Calu3 (cell line): ENCODE measurements at regions not wholly inside any gene's neighbourhood (a gene's known extent, or its start where the extent isn't known, plus 50 kb on each side); places are given as distances from the start of the nearest gene placed in this dataset.

Source experiments
- BruUV-seq: library from RNA; stranded (reverse); fragments of 400-500 nt; replicated peaks from 2 replicates; lab custom pipeline; 2021; lab: Mats Ljungman, UMichigan
- CTCF ChIA-PET: fragments of 300-600 bp; sonication (Branson Sonifier 250); formaldehyde crosslinking; loops from one replicate; lab custom pipeline; 2022; ENCODE audit warnings: antibody characterized with exemption; lab: Charles Lee
- DNase-seq: peaks from one replicate; pipeline ENCODE4 v3.0.0; 2022
- H3K27ac Mint-ChIP-seq: one replicate; pipeline ENCODE4 v1.8.0; 2022; ENCODE audit warnings: mixed read lengths; ENCODE audit not compliant: unreplicated experiment
- H3K27me3 Mint-ChIP-seq: one replicate; pipeline ENCODE4 v1.8.0; 2022; ENCODE audit warnings: mixed read lengths; ENCODE audit not compliant: unreplicated experiment
- H3K36me3 Mint-ChIP-seq: one replicate; pipeline ENCODE4 v1.8.0; 2022; ENCODE audit warnings: mild to moderate bottlenecking, moderate library complexity, mixed read lengths; ENCODE audit not compliant: insufficient read depth, unreplicated experiment
- H3K4me1 Mint-ChIP-seq: one replicate; pipeline ENCODE4 v1.8.0; 2022; ENCODE audit warnings: mild to moderate bottlenecking, low read depth, mixed read lengths; ENCODE audit not compliant: unreplicated experiment
- H3K4me3 Mint-ChIP-seq: one replicate; pipeline ENCODE4 v1.8.0; 2022; ENCODE audit warnings: mild to moderate bottlenecking, low read depth, moderate library complexity, mixed read lengths; ENCODE audit not compliant: unreplicated experiment
- H3K9me3 Mint-ChIP-seq: one replicate; pipeline ENCODE4 v1.8.0; 2022; ENCODE audit warnings: low read depth, mixed read lengths; ENCODE audit not compliant: unreplicated experiment
- intact Hi-C: fragments of 100-400 bp; cut with micrococcal nuclease; formaldehyde crosslinking; loops from one replicate; pipeline ENCODE4 v1.10.0; 2022; ENCODE audit not compliant: unreplicated experiment
- TF ChIP-seq, protein P1 (sequence below): fragments of 200-600 bp; IDR thresholded peaks from one replicate; pipeline ENCODE4 v1.8.0; 2022; ENCODE audit warnings: antibody characterized with exemption; ENCODE audit not compliant: unreplicated experiment

DNA sequence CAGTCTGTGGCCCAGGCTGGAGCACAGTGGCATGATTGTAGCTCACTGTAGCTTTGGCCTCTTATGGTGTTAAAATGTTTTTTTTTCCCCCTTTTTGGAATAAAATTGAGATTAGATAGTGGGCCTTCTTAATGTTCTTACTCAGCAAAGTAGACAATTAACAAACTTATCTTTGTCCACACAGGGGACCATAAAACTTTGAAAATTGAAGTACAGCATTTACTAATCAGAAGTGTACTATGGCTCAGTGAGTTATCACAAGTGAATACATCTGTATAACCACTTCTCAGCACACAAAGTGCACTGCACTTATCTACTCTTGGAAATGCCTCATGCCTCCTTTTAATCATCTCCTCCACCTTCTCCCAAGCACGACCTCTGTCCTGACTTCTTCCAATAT lies 218.9 kb downstream of the PRDM2 start:
- intact Hi-C loops, result no loop called here
- DNase-seq, result no peak
- CTCF ChIA-PET, result no interaction called here
- Mint-ChIP-seq H3K4me3 (no peak overlapping the region), H3K36me3 (no peaks in the 10 kb centered on the region), H3K27me3 (no peaks in the 10 kb centered on the region), H3K27ac (no peak overlapping the region), H3K9me3 (peaks cover 10% of the 10 kb centered on the region), H3K4me1 (no peaks in the 10 kb centered on the region)
- no TSS peak for BruUV-seq
- TF ChIP-seq, protein P1, sequence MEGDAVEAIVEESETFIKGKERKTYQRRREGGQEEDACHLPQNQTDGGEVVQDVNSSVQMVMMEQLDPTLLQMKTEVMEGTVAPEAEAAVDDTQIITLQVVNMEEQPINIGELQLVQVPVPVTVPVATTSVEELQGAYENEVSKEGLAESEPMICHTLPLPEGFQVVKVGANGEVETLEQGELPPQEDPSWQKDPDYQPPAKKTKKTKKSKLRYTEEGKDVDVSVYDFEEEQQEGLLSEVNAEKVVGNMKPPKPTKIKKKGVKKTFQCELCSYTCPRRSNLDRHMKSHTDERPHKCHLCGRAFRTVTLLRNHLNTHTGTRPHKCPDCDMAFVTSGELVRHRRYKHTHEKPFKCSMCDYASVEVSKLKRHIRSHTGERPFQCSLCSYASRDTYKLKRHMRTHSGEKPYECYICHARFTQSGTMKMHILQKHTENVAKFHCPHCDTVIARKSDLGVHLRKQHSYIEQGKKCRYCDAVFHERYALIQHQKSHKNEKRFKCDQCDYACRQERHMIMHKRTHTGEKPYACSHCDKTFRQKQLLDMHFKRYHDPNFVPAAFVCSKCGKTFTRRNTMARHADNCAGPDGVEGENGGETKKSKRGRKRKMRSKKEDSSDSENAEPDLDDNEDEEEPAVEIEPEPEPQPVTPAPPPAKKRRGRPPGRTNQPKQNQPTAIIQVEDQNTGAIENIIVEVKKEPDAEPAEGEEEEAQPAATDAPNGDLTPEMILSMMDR, result no peak

DNA sequence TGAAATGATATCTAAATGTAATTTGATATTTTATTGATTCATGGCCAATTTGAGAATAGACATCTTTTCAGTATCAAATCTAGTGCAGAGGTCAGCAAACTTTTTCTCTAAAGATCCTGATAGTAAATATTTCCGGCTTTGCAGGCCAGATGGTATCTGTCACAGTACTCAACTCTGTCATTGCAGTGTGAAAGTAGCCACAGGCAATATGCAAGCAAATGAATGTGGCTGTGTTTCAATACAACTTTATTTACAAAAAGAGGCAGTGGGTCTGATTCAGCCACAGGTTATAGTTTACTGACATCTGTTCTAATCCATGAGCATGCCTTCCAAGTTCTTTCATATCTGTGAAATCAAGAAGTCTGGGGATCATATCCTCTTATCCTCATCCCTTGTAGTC lies 221.2 kb downstream of the PRDM2 start:
- no peaks in the 10 kb centered on the region for H3K36me3 Mint-ChIP-seq
- no peak for DNase-seq
- BruUV-seq, result no TSS peak
- H3K4me3 Mint-ChIP-seq, result no peak overlapping the region
- TF ChIP-seq, protein P1, result no peak
- H3K27ac Mint-ChIP-seq, result no peak overlapping the region
- H3K9me3 Mint-ChIP-seq, result peaks cover 15% of the 10 kb centered on the region
- no peaks in the 10 kb centered on the region for H3K27me3 Mint-ChIP-seq
- intact Hi-C loops, result no loop called here
- CTCF ChIA-PET, result no interaction called here
- H3K4me1 Mint-ChIP-seq, result no peaks in the 10 kb centered on the region

DNA sequence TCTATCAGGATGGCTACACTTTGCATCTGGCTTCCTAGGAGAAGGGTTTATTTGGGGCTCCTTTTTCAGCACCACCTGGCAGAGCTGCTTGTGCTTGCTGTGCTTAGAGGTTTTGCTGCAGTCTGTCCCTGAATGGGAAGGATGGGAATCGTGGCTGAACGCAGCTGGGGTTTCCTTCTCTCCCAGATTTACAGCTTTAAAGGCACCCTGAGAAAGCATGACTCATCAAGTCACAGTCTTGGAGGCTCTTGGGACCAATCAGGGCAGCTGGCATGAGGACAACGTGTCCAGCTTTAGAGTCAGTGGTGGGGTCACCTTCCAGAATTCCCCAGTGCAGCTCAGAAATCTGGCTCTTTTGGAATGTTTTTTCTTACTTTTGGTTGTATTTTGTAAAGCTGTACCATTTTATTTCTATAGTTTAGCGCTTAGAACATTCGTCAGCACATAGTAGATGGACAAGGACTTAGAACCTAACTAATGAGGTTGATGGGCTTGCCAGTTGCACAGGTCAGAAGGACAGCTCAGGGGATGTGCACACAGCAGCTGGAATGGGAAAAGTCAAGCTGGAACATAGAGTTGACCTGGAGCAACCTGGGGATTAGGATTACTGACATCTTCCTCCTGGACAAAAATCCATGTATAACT lies 222.6 kb downstream of the PRDM2 start:
- intact Hi-C loops, result no loop called here
- H3K9me3 Mint-ChIP-seq, result peaks cover 13% of the 10 kb centered on the region
- no TSS peak for BruUV-seq
- DNase-seq, result no peak
- TF ChIP-seq, protein P1, result no peak
- no peaks in the 10 kb centered on the region for H3K4me1 Mint-ChIP-seq
- H3K36me3 Mint-ChIP-seq, result no peaks in the 10 kb centered on the region
- H3K27me3 Mint-ChIP-seq, result no peaks in the 10 kb centered on the region
- no peak overlapping the region for H3K4me3 Mint-ChIP-seq
- H3K27ac Mint-ChIP-seq, result no peak overlapping the region
- CTCF ChIA-PET, result no interaction called here

DNA sequence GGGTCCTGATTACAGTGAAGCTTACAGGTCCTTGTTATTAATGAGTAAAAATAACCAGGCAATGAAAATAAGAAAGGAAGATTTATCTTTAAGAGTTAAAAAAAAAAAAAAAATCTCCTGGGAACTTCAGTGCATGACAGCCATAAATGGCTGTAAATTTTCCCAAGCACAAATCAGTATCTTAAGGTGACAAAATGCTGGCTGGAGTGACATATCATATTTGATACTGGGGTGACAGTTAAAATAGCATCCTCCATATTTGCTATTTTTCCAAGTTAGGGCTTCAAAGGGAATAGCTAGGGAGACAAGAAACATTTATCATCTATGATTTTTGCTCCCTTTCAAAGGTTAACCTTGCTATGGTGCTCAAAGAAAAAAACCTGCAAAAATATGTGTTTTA lies 226.6 kb downstream of the PRDM2 start:
- DNase-seq, result no peak
- TF ChIP-seq, protein P1, result no peak
- intact Hi-C loops, result no loop called here
- no TSS peak for BruUV-seq
- H3K36me3 Mint-ChIP-seq, result no peaks in the 10 kb centered on the region
- no peak overlapping the region for H3K4me3 Mint-ChIP-seq
- CTCF ChIA-PET, result no interaction called here
- peaks cover 11% of the 10 kb centered on the region for H3K9me3 Mint-ChIP-seq
- no peak overlapping the region for H3K27ac Mint-ChIP-seq
- H3K4me1 Mint-ChIP-seq, result no peaks in the 10 kb centered on the region
- no peaks in the 10 kb centered on the region for H3K27me3 Mint-ChIP-seq
